HG03060 (cell line): ENCODE measurements at regions not wholly inside any gene's neighbourhood (a gene's known extent, or its start where the extent isn't known, plus 50 kb on each side); places are given as distances from the start of the nearest gene placed in this dataset.
"Not testable (repeated sequence)": the region's sequence is repeated elsewhere in the genome, so short reads cannot be mapped to it uniquely, and the experiment has no call there.

Experiments used
- ATAC-seq: cut with Tn5 transposase; IDR thresholded peaks from one replicate; pipeline ENCODE4 v1.9.1; 2021; ENCODE audit warnings: low read depth, moderate number of reproducible peaks; ENCODE audit not compliant: unreplicated experiment

DNA sequence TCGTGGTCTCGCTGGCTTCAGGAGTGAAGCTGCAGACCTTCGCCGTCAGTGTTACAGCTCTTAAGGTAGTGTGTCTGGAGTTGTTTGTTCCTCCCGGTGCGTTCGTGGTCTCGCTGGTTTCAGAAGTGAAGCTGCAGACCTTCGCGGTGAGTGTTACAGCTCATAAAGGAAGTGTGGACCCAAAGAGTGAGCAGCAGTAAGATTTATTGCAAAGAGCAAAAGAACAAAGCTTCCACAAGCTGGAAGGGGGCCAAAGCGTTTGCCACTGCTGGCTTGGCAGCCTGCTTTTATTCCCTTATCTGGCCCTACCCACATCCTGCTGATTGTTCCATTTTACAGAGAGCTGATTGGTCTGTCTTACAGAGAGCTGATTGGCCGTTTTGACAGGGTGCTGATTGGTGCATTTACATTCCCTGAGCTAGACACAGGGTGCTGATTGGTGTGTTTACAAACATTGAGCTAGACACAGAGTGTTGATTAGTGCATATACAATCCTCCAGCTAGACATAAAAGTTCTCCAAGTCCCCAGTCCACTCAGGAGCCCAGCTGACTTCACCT, 1256.0 kb downstream of the STIM2 start:
- not testable (repeated sequence) for ATAC-seq

DNA sequence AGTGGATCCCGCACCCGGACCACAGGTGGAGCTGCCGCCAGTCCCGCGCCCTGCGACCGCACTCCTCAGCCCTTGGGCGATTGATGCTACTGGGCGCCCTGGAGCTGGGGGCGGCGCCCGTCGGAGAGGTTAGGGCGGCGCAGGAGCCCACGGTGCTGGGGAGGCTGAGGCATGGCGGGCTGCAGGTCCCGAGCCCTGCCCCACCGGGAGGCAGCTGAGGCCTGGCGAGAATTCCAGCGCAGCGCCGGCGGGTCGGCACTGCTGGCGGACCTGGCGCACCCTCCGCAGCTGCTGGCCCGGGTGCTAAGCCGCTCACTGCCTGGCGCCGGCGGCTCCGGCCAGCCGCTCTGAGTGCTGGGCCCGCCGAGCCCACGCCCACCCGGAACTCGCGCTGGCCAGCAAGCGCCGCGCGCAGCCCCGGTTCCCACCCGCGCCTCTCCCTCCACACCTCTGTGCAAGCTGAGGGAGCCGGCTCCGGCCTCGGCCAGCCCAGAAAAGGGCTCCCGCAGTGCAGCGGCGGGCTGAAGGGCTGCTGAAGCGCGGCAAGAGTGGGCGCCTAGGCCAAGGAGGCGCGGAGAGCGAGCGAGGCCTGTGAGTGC, 1256.5 kb downstream of the STIM2 start:
- ATAC-seq, result no peak

DNA sequence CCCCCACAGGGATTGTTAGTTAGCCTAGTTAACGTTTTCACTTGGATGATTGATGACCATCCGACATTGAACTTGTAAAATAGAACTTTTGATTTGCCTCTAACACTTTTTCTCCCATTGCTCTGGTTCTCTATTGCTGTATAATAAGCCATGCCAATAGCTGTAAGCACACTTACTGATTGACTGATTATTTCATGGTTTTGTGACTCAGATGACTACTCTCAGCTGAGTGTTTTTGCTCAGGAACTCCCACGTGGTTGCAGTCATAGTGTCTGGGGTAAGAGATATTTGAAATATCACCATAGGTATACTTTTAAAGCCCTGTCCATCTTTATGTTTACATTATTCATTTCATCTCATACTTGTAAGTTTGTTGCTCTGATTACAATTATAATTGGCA, 1285.5 kb downstream of the STIM2 start:
- no peak for ATAC-seq

DNA sequence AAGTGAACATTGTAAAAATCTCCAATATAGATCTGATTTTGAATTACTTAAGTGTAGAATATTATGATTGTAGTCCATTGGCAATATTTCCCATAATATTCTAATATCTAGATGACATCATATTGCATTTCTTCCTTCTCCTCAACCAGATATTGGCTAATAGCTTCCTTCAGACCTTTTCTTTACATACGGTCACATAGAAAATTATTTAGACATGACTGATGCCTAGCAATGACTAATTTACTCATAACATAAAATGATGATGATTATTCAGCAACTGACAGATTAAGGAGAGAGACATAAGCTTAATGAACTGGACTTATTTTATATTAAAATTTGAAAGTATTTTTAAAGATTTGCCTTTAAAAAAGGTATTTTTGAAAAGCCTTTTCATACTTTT, 1287.6 kb downstream of the STIM2 start:
- no peak for ATAC-seq

DNA sequence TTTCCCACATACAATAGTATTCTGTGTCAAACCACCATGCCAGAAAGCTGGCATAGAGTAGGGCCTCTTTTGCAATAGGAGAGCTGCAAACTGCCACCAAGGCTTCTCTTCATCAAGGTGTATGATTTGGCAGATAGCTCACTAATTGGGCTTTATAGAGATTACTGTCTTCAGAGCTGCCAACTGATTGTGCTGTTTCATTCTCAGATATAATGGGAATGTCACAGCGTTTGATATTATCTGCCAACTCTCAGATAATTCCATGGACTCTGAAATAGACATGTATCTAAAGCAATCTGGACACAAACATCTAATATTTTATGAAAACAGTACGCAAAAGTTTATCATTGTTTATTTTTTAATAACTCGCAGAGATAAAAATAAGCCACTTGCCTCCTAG, 1289.1 kb downstream of the STIM2 start:
- ATAC-seq, result no peak

DNA sequence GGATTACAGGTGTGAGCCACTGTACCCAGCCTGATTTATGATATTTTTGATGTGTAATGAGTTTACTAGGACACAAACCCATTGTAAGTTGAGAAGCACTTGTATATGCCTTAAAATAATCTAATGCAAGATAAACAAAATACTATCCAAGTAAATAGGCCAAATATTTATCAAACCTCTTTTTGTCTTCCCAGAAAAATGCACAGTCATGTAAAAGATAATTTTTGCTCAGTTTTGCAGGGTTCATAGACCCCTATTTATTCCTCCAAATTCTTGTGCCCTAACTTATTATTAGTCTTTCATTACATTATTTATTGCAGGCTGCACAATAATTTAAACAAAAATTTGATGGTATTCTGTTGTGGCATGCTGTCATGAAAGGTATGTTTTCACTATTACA, 1290.7 kb downstream of the STIM2 start:
- ATAC-seq, result no peak

DNA sequence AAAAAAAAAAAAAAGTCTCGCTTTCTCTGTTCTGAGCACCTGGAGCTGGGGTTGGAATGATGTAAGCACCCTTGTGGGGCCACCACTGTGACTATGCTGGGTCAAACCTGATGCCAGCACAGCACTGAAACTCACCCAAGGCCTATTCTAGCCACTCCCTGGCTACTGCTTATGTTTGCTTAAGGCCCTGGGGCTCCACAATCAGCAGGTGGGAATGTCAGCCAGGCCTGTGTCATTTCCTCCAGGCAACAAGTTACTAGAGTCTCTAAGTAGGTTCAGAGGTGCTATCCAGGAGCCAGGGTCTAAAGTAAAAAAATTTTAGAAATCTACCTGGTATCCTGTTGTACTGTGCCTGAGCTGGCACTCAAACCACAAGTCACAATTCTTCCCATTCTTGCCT, 1306.8 kb downstream of the STIM2 start:
- no peak for ATAC-seq

DNA sequence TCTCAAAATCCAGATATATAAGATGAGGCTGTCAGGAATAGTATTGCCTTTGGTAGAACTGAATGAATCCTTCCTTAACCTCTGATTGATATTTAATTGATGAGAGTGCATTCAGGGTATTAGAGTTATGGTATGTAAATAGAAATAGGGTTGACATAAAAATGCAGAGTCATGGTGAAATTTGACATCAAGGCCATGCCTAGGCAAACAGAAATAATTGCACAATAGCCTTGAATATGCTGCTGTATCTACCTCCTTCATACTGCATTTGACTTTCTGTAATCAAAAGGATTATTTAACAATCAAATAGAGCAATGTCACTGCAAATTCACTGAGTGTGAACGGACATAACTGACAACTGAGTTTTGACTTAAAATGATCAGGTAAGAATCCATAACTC, 1316.3 kb downstream of the STIM2 start:
- ATAC-seq, result no peak

DNA sequence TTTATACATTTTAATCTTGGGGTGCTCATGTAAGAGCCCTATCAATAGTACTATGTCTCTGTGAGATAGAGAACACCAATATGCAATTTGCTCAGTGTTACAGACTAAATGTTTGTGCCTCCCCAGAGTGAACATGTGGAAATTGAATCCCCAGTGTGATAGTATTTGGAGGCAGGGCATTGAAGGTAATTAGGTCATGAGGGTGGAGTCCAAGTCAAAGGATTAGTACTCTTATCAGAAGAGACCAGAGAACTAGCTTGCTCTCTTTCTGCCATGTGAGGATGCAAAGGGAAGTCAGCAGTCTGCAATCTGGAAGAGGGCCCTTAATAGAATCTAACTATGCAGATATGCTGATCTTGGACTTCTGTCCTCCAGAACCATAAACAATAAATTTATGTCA, 1317.0 kb downstream of the STIM2 start:
- no peak for ATAC-seq

DNA sequence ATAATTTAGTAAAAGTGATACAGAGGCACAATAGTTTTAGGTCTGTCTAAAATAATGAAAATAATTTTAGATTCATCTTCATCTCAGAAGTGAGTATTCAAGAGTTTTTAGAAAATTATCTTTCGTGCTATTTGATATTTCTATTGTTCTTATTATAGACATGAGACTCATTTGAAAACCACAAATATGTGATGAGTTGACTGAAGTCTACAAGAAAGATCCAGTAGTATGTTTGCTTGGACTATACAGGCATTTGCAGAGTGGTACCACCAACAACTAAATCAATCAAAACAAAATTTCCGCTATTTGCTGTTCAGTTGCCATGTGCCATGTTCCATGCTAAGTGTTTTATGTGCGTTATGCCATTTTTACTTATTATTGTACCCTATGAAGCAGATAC, 1318.5 kb downstream of the STIM2 start:
- no peak for ATAC-seq

DNA sequence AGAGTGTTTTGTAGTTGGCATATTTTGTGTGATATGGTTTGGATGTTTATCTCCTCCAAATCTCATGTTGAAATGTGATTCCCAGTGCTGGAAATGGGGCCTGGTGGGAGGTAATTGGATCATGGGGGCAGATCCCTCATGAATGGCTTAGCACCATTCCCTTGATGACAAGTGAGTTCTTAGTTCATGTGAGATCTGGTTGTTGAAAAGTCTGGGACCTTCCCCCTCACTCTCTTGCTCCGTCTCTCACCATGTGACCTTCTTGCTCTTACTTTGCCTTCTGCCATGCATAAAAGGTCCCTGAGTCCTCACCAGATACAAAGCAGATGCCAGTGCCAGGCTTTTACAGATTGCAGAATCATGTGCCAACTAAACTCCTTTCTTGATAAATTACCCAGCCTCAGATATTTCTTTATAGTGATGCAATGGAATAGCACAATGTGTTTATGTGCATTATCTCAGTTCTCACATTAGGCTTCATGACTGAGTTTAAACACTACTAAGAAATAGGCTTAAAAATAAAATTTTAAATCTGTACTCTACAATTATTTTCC, 1348.8 kb downstream of the STIM2 start:
- ATAC-seq, result no peak

DNA sequence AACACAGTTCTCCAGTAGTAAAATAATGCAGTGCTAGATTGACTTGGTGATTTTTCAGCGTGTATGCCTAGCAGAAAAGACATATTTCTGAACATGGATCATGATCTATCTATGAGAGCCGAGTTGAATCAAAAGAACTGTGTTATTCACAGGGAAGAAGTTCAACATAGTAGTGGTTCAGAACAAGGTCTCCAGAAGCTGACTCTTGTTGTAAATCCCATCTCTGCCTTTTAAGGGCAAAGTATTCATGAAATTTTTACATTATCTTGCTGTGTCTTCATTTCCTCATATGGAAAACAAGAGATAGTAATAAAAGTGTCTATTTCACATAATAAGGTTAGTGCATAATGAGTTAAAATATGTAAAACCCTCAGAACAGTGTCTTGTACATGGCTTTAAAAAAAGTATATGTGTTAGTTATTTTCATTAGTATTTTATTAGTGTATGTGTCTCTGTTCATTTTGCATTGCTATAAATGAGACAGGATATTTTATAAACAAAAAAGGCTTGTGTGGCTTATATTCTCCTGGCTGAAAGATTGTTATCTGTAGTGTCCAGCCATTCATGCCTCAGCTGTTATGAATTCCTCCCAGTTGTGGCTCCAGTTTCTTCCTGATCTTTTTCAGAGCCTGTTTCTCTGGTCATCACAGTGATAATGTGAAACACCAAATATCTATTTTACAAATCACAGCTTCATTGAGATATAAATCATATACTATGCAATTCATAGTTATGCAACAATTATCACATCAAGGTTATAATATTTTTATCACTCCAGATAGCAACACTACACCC, 1351.2 kb downstream of the STIM2 start:
- no peak for ATAC-seq

DNA sequence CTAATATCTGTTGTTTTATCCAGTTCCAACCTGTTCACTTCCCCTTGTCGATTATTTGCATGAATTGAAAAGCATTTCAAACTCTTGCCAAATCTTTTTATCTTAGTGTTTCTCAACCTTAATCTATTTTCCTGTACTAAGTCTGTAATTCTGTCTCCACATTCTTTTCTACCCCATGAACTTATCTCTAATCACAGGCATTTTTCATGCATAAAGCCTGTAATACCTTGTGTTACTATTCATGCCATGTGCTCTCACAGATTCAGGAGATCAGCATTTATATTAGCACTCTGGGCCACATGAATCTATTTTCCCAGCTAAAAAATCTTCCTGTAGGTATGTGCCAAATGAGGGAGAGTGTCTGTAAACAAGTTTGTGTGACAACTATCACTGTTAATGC, 1360.9 kb downstream of the STIM2 start:
- ATAC-seq, result no peak

DNA sequence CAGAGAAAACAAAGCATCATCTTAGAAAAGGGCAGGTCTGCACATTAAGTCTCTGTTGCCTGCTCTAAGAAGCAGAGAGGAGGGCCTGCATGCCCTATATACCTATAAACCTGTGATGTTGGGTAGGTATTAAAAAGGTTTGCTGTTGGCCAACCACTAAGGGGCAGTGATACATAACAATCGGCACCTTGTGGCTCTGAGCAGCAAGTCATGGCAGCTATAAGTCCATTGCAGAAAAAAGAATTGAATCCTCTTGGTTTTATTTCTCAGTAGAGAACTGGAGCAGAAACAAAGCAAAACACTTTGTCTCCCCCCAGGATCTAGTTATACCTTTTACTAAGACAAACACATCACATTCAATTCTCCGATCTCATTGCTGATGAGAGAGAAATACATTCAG, 1364.4 kb downstream of the STIM2 start:
- no peak for ATAC-seq

DNA sequence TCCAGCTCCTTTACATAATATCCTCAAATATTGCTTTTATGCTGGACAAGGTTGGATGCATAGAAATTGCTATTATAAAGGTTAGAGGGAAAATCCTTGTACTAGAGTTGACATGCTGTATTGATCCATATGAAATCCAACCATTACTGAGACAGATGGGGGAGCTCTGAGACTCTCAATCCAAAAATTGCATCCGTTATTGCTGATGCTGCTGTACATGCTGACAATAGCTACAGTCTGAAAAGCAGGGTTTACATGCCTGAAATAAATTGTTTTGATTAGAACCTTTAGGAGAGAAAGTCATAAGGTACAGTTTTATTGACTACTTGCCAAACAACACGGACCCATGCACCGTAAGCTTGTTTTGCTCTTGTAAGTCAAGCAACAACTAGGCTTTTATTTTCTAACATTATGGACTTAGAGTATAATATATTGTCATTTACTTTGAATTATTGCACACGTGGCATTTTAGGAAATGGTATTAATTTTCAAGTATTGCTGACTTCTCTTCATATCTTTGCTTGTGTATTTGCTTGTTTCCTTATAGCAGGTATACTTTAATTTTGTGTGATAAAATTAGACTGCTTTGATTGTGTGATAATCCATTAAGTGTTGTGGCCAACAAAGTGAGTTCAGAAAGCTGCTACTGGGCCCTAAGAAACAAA, 1365.2 kb downstream of the STIM2 start:
- ATAC-seq, result no peak

DNA sequence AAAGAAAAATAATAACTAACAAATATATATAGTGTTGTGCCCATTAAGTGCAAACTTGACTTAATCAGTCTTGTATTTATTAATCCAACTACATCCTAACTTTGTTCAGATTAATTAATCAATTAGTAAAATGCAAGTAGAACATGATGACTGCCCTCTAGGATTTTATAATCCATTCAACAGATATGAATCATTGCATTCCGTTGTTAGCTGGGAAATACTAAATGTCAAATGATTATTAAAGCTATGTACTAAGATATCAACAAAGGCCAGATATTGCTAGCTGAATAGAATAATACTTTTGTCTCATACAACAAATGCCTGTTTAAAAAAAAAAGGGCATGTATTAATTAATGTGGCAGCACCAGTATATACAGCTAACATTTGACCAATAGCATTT, 1366.3 kb downstream of the STIM2 start:
- no peak for ATAC-seq

DNA sequence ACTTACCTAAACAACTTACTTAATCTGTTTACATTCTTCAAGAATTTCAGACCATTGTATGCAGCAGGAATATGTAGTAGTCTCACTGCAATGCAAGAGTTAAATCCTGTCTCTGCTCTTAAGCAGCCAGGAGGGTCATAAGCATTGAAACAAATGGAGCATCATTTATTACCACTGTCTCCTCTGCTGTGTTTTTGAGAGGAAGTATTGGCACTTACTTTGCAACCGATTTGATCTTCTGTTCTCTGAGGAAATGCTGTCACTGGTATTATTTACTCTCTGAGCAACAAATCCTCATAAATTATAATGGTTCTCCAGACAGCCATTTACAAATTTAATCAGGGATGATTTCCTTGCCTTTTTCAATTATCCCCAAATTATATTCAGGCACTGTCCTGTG, 1367.1 kb downstream of the STIM2 start:
- no peak for ATAC-seq

DNA sequence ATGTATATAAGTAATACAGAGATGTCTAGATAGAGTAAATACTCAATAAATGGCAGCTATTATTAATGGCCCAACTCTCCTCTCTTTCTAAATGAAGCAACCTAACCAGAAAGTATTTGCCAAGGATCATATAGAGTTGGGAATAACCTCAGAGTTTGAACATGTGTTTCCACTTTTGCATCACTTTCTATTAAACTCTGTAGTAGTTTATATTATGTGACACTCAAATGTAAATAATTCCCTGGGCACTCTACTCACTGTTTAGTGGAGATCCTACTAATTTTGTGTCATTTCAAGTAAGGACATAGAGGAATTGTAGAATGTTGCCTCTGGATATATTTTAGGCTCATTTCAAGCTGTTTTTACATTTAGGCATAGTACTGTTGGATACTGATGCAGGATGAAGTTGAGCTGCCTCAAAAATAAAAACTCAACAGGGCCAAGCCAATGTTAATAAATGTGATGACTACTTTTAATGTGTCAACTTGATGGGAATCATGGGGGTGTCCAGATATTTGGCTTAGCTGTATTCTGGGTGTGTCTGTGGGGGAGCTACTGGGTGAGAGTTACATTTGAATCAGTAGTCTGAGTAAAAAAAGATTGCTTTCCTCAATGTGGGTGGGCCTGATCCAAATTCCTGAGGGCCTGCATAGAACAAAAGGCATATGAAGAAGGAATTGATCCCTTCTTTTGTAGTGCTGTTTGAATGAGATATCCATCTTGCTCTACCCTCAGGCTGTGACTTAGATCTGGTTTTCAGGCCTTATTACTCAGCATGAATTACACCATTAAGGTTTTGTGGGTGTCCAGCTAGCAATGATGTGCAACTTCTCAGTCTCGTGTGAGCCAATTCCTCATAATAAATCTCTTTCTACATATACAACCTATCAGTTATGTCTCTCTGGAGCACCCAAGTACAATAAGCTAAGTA, 1368.2 kb downstream of the STIM2 start:
- no peak for ATAC-seq

DNA sequence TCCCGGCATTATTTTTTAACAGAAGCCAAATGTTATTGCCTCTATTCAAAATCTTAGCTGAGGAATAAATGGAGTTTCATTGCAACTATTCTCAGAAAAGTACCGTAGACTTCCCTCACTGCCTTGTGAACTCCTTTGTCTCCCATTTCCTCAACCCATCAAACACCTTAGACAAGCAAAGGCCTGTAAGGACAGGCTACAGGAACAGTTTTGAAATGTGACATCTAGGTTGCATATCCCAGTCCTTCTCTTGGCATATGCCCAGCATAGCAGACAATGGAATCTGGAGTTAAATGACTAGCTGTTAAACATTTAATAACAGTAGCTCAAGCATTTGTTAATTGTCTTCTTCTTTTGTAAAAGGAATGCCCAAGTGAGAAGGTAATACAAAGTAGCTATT, 1371.7 kb downstream of the STIM2 start:
- ATAC-seq, result no peak

DNA sequence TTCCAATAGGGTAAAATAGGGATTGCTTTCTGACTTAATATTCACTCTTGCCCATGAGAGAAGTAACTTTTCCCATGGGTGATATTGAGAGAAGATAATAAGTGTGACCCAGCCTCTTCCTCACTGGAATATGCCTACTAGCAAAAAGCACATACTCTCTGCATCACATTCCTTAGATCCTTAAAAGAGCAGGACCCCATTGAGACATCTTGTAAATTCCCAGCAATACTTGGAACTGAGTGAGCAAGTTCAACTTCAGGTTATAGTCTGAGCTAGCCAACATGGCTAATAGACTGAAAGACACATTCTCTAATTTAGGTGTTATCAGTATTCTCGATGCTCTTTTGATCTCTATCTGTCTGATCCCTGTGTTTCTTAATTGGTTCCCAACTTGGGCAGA, 1372.3 kb downstream of the STIM2 start:
- ATAC-seq, result no peak
